IMR-90 (cell line): ENCODE measurements at regions not wholly inside any gene's neighbourhood (a gene's known extent, or its start where the extent isn't known, plus 50 kb on each side); places are given as distances from the start of the nearest gene placed in this dataset.

Source experiments
- BHLHE40 ChIP-seq: fragments of 150-350 bp; IDR thresholded peaks from 2 replicates; pipeline ENCODE4 v1.6.1; 2016; ENCODE audit warnings: mild to moderate bottlenecking, low read depth, low read length
- CTCF ChIP-seq: conservative IDR thresholded peaks from 2 replicates; pipeline ENCODE4 v1.5.1; 2012; ENCODE audit warnings: mild to moderate bottlenecking, low read depth, low read length, improper control_type of control experiment
- FOS ChIP-seq: fragments of 150-350 bp; IDR thresholded peaks from 2 replicates; pipeline ENCODE4 v1.6.1; 2016; ENCODE audit warnings: low read depth, low read length
- MXI1 ChIP-seq: IDR thresholded peaks from 2 replicates; pipeline ENCODE4 v1.6.1; 2012; ENCODE audit warnings: low read depth, mild to moderate bottlenecking, low read length, moderate library complexity, borderline replicate concordance
- NFE2L2 ChIP-seq: fragments of 150-350 bp; IDR thresholded peaks from 2 replicates; pipeline ENCODE4 v1.6.1; 2016; ENCODE audit warnings: low read depth, mild to moderate bottlenecking, low read length
- POLR2A ChIP-seq: IDR thresholded peaks from 2 replicates; pipeline ENCODE4 v1.6.1; 2012; ENCODE audit warnings: mild to moderate bottlenecking, low read depth, low read length
- RCOR1 ChIP-seq: IDR thresholded peaks from 2 replicates; pipeline ENCODE4 v1.6.1; 2012; ENCODE audit warnings: mild to moderate bottlenecking, low read length, improper control_type of control experiment; ENCODE audit not compliant: insufficient replicate concordance
- RFX5 ChIP-seq: IDR thresholded peaks from 2 replicates; pipeline ENCODE4 v1.8.0; 2012; ENCODE audit warnings: low read depth, mild to moderate bottlenecking, low read length, moderate library complexity
- USF2 ChIP-seq: fragments of 150-350 bp; IDR thresholded peaks from 2 replicates; pipeline ENCODE4 v1.6.1; 2017; ENCODE audit warnings: mild to moderate bottlenecking, antibody characterized with exemption, low read length, low read depth

- TF ChIP-seq CTCF, result no peak
- TF ChIP-seq MXI1, result no peak
- TF ChIP-seq POLR2A, result no peak
- no peak for TF ChIP-seq RCOR1
- no peak for TF ChIP-seq USF2
- no peak for TF ChIP-seq BHLHE40
- TF ChIP-seq FOS, result no peak
- TF ChIP-seq RFX5, result no peak
- no peak for TF ChIP-seq NFE2L2
Observed at GRCh38 chr19:34867631-34868030, 59.1 kb upstream of the ZNF30 start.
